Natural killer cell (primary cell): ENCODE measurements at regions not wholly inside any gene's neighbourhood (a gene's known extent, or its start where the extent isn't known, plus 50 kb on each side); places are given as distances from the start of the nearest gene placed in this dataset.

Experiments
- ATAC-seq, 3 donors: fragments of 150-1000 bp in 2 of 3; fragments of 200-7000 bp in 1 of 3; cut with Tn5 transposase; 1 replicate in 1 of 3; 2 replicates in 2 of 3; pipeline ENCODE4 v1.10.0; 2021; ENCODE audit warnings: mild to moderate bottlenecking in 2 of 3, moderate library complexity in 2 of 3
- DNase-seq, 2 donors: peaks; one replicate each; pipeline versions ENCODE4 v3.0.0 to v3.0.0-alpha.2; 2013 to 2021; ENCODE audit warnings: mixed read lengths in 1 of 2
- H3K27ac ChIP-seq: one replicate; pipeline ENCODE4 v1.5.1; 2013; ENCODE audit warnings: mild to moderate bottlenecking, low read length
- H3K27me3 ChIP-seq: one replicate; pipeline ENCODE4 v1.6.1; 2013; ENCODE audit warnings: low read length; ENCODE audit not compliant: control insufficient read depth, insufficient read depth
- H3K36me3 ChIP-seq: one replicate; pipeline ENCODE4 v1.6.1; 2013; ENCODE audit warnings: low read length; ENCODE audit not compliant: control insufficient read depth, insufficient read depth
- H3K4me1 ChIP-seq: one replicate; pipeline ENCODE4 v1.6.1; 2013; ENCODE audit warnings: low read length; ENCODE audit not compliant: control insufficient read depth, insufficient read depth
- H3K4me3 ChIP-seq: one replicate; pipeline ENCODE4 v1.5.1; 2013; ENCODE audit warnings: low read length
- H3K9me3 ChIP-seq: one replicate; pipeline ENCODE4 v1.6.1; 2013; ENCODE audit warnings: low read length; ENCODE audit not compliant: control insufficient read depth, insufficient read depth
- H3K27ac Mint-ChIP-seq, 2 donors: one replicate each; pipeline ENCODE4 v1.8.0; 2022; ENCODE audit warnings: mild to moderate bottlenecking in 2 of 2, mixed read lengths in 2 of 2, moderate library complexity in 1 of 2
- H3K27me3 Mint-ChIP-seq, 2 donors: one replicate each; pipeline ENCODE4 v1.8.0; 2022; ENCODE audit warnings: low read depth in 2 of 2, mixed read lengths in 2 of 2
- H3K36me3 Mint-ChIP-seq: one replicate; pipeline ENCODE4 v1.8.0; 2022; ENCODE audit warnings: mixed read lengths
- H3K4me1 Mint-ChIP-seq, 2 donors: one replicate each; pipeline ENCODE4 v1.8.0; 2022; ENCODE audit warnings: mixed read lengths in 2 of 2
- H3K4me3 Mint-ChIP-seq: one replicate; pipeline ENCODE4 v1.8.0; 2022; ENCODE audit warnings: mild to moderate bottlenecking, moderate library complexity, mixed read lengths
- H3K9me3 Mint-ChIP-seq, 2 donors: one replicate each; pipeline ENCODE4 v1.8.0; 2022; ENCODE audit warnings: mixed read lengths in 2 of 2
- WGBS: methylation state at CpG from one replicate; pipeline ENCODE4 v1.1.7; 2013; ENCODE audit warnings: missing lambda C conversion rate; ENCODE audit not compliant: insufficient coverage; 5-methylcytosine and 5-hydroxymethylcytosine counted together
- intact Hi-C: fragments of 100-400 bp; cut with micrococcal nuclease; formaldehyde crosslinking; loops from one replicate; pipeline ENCODE4 v1.14.2; 2022
- TF ChIP-seq, protein P1 (sequence below): fragments of 200-600 bp; IDR thresholded peaks from one replicate; pipeline ENCODE4 v1.8.0; 2022; ENCODE audit warnings: antibody characterized with exemption

DNA sequence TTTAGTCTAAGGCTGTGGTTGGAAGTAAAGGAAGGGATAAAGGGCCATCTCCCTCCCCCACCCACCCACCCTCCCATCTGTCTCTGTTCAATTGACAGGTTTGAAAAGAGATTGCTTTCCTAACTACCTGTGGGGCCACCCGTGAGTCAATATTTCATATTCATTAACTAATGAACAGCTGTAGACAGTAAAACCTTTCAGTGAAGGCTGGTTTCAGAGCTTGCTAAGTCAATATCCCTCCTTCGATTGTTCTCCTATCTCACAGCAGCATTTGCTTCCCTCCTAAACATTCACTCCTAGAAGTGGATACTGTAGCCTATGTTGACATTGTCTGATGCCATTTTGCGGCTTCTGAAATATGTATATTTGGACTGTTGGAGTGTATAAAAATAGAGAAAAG lies 85.9 kb upstream of the SYNPR start:
- H3K4me1 Mint-ChIP-seq: no peaks in the 10 kb centered on the region
- TF ChIP-seq, protein P1, sequence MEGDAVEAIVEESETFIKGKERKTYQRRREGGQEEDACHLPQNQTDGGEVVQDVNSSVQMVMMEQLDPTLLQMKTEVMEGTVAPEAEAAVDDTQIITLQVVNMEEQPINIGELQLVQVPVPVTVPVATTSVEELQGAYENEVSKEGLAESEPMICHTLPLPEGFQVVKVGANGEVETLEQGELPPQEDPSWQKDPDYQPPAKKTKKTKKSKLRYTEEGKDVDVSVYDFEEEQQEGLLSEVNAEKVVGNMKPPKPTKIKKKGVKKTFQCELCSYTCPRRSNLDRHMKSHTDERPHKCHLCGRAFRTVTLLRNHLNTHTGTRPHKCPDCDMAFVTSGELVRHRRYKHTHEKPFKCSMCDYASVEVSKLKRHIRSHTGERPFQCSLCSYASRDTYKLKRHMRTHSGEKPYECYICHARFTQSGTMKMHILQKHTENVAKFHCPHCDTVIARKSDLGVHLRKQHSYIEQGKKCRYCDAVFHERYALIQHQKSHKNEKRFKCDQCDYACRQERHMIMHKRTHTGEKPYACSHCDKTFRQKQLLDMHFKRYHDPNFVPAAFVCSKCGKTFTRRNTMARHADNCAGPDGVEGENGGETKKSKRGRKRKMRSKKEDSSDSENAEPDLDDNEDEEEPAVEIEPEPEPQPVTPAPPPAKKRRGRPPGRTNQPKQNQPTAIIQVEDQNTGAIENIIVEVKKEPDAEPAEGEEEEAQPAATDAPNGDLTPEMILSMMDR: no peak
- no peaks in the 10 kb centered on the region for H3K27me3 Mint-ChIP-seq
- no peaks in the 10 kb centered on the region for H3K36me3 ChIP-seq
- H3K27ac ChIP-seq: no peak overlapping the region
- no peak overlapping the region for H3K4me3 ChIP-seq
- DNase-seq (no peak), ATAC-seq (no peak)
- no peak overlapping the region for H3K27ac Mint-ChIP-seq
- no peaks in the 10 kb centered on the region for H3K27me3 ChIP-seq
- WGBS: 93% methylated on average over 2 of the region's 3 CpGs
- H3K9me3 ChIP-seq: no peaks in the 10 kb centered on the region
- H3K9me3 Mint-ChIP-seq: peaks cover 9 to 13% of the 10 kb centered on the region in 2 donors
- no peak overlapping the region for H3K4me3 Mint-ChIP-seq
- H3K36me3 Mint-ChIP-seq: no peaks in the 10 kb centered on the region
- intact Hi-C loops: no loop called here
- no peaks in the 10 kb centered on the region for H3K4me1 ChIP-seq

DNA sequence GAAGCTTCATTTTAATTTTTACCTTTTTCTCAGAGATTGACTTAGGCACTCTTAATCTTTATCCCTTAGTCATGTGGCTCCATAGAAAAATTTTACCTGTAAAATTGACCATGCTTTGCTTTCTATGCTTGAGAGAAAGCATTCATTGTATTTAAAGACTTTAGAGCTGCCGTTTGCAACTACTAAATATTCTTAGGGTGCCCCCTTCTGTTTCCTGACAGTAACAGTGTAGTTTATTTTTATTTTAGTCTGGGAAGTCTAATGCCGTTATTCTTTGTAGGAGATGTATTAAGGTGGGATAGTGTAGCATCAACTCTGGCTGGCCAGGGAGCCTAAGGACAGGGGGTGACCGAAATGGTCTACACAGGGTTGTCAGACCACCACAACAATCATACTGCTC lies 84.5 kb upstream of the SYNPR start:
- Mint-ChIP-seq H3K27me3 (no peaks in the 10 kb centered on the region), H3K36me3 (no peaks in the 10 kb centered on the region), H3K9me3 (peaks cover 9 to 13% of the 10 kb centered on the region in 2 donors), H3K4me3 (no peak overlapping the region), H3K27ac (no peak overlapping the region), H3K4me1 (no peaks in the 10 kb centered on the region)
- intact Hi-C loops: no loop called here
- TF ChIP-seq, protein P1: no peak
- no peak overlapping the region for H3K4me3 ChIP-seq
- WGBS: 0% methylated on average over 1 of the region's 3 CpGs
- ATAC-seq (no peak), DNase-seq (no peak)
- H3K36me3 ChIP-seq: no peaks in the 10 kb centered on the region
- no peaks in the 10 kb centered on the region for H3K27me3 ChIP-seq
- no peaks in the 10 kb centered on the region for H3K9me3 ChIP-seq
- no peak overlapping the region for H3K27ac ChIP-seq
- H3K4me1 ChIP-seq: no peaks in the 10 kb centered on the region

DNA sequence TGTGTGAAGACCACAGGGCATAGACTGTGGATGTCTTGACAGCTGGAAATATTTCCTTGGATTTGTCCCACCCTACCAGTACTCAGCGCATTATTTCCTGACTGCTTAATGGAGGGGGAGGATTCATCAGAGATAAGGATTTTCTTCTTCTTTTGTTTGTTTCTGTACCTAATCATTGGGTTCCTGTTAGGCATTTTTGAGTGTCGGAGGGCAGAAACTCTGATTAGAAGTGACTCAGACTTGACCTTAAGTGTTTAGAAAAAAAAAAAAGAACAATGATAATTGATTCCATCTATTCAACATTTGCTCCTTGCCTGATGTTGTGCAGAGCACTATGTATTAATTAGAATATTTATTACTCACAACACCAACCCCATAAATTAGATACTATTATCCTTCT lies 78.5 kb upstream of the SYNPR start:
- Mint-ChIP-seq H3K4me1 (no peaks in the 10 kb centered on the region), H3K27ac (no peak overlapping the region), H3K9me3 (peaks cover 2 to 4% of the 10 kb centered on the region in 2 donors), H3K4me3 (no peak overlapping the region), H3K36me3 (no peaks in the 10 kb centered on the region), H3K27me3 (no peaks in the 10 kb centered on the region)
- H3K4me3 ChIP-seq: no peak overlapping the region
- no peak for DNase-seq
- intact Hi-C loops: no loop called here
- H3K27ac ChIP-seq: no peak overlapping the region
- no peaks in the 10 kb centered on the region for H3K36me3 ChIP-seq
- no peak for ATAC-seq
- no peaks in the 10 kb centered on the region for H3K27me3 ChIP-seq
- WGBS: 80% methylated on average over 1 of the region's 2 CpGs
- H3K4me1 ChIP-seq: no peaks in the 10 kb centered on the region
- TF ChIP-seq, protein P1: no peak
- H3K9me3 ChIP-seq: no peaks in the 10 kb centered on the region

- no peak overlapping the region for H3K27ac ChIP-seq
- Mint-ChIP-seq H3K36me3 (no peaks in the 10 kb centered on the region), H3K27ac (no peak overlapping the region), H3K27me3 (no peaks in the 10 kb centered on the region), H3K4me3 (no peak overlapping the region), H3K4me1 (no peaks in the 10 kb centered on the region), H3K9me3 (peaks cover 6 to 8% of the 10 kb centered on the region in 2 donors)
- H3K4me1 ChIP-seq: no peaks in the 10 kb centered on the region
- no peaks in the 10 kb centered on the region for H3K27me3 ChIP-seq
- DNase-seq (no peak), ATAC-seq (no peak)
- intact Hi-C loops: no loop called here
- no peak overlapping the region for H3K4me3 ChIP-seq
- TF ChIP-seq, protein P1: no peak
- H3K36me3 ChIP-seq: no peaks in the 10 kb centered on the region
- H3K9me3 ChIP-seq: no peaks in the 10 kb centered on the region
- WGBS: 90% methylated on average over 1 of the region's 1 CpG
Observed at GRCh38 chr3:63202529-63202928, 75.6 kb upstream of the SYNPR start.
